ENCODE measurements at regions not wholly inside any gene's neighbourhood (a gene's known extent, or its start where the extent isn't known, plus 50 kb on each side); places are given as distances from the start of the nearest gene placed in this dataset.

GRCh38 chr9:90559075-90560073 is 83.2 kb downstream of the DIRAS2 start:
- no peak for TF ChIP-seq POLR2A (IDR thresholded peaks at IDR 0.05; ENCODE audit: low read length)
- TF ChIP-seq GATA1 (IDR thresholded peaks at IDR 0.05; ENCODE audit: low read depth, low read length): no peak
